Activated CD4-positive, CD25-positive, alpha-beta regulatory T cell treated with anti-CD3 and anti-CD28 coated beads, Interleukin-2, amount 50 U/mL, for 72 hours (primary cell): ENCODE measurements at regions not wholly inside any gene's neighbourhood (a gene's known extent, or its start where the extent isn't known, plus 50 kb on each side); places are given as distances from the start of the nearest gene placed in this dataset.

Experiments
- DNase-seq: peaks from one replicate; pipeline ENCODE4 v3.0.0; 2021

- DNase-seq: no peak
These were observed 84.0 kb upstream of the SLCO3A1 start for GRCh38 chr15:91769476-91769875.

GRCh38 chr15:91769894-91770293, 83.6 kb upstream of the SLCO3A1 start:
- no peak for DNase-seq

GRCh38 chr15:91776104-91776503, 77.4 kb upstream of the SLCO3A1 start:
- DNase-seq: no peak

DNA sequence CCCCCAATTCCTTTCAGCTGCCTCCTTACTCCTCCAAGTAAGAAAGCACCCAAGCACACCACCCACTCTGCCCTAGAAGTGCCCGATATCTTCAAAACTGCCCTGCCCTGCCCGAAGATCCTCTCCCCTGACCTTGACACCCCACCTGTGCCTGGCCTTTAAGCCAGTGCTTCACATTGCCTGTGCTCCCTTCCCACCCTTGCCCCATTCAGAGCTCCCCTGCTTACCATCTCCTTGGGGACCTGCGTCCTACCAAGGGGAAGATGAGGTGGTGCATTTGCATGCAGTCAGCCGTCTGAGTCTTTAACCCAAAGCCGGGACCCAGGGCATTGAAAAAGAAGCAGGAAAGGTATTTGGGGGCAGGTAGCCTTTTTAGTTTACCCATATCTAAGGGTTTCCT, 73.5 kb upstream of the SLCO3A1 start:
- DNase-seq: no peak

DNA sequence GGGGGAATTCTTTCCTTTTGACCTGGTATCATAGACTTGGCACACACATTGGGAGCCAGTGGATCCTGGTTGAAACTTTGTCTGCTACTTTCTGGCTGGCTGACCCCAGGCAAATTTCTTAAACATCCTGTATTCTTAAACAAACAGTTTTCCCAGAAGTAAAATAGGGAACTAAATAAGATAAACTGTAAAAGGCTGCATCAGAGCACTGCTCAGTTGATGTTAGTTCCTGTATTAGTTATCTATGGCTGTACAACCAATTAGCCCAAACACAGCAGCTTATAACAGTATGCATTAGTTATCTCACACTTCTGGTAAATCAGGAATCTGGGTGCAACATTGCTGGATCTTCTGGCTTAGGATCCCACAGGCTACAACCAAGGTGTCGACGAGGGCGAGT, 73.1 kb upstream of the SLCO3A1 start:
- no peak for DNase-seq

- no peak for DNase-seq
These were observed 71.3 kb upstream of the SLCO3A1 start for GRCh38 chr15:91782221-91782620.

GRCh38 chr15:91783008-91783407, 70.5 kb upstream of the SLCO3A1 start:
- no peak for DNase-seq

DNA sequence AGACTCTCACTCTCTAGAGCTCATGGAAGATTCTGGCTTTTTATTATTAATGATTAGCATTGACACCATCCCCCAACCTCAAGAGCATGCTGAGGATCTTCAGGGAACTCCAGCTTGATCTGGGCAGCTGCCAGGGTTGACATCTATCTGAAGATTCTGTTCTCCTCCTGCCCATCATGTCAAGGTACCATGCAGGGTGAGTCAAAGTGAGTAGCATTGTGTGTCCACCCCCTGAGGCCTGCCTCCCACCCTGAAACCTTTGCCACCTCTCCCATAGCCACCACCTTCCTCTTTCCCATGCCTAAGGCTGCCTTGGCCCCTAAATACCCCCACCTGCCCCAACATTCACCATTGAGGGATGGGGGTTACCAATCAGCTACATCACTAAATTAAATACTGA, 70.1 kb upstream of the SLCO3A1 start:
- no peak for DNase-seq

- DNase-seq: no peak
These were observed 68.4 kb upstream of the SLCO3A1 start for GRCh38 chr15:91784973-91785709.

- DNase-seq: no peak
These were observed 66.3 kb upstream of the SLCO3A1 start for GRCh38 chr15:91787198-91787597.

DNA sequence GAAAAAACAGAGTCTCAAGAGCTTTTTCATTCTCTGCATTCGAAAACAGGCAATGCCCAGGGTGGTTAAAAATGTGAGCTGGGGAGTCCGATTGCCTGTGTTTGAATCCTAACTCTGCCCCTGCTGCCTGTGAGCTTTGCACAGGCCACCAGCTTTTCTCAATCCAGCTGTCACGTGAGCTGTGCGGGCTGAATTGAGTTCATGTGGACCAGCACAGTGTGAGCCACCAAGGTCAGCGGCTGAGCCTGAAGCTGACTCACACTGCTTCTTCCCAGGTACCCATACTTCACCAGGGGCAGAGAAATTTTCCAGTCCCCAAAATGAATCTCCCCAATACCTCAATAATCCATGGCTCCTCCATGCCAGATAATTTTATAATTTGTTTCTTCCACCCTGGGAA, 64.4 kb upstream of the SLCO3A1 start:
- no peak for DNase-seq

DNA sequence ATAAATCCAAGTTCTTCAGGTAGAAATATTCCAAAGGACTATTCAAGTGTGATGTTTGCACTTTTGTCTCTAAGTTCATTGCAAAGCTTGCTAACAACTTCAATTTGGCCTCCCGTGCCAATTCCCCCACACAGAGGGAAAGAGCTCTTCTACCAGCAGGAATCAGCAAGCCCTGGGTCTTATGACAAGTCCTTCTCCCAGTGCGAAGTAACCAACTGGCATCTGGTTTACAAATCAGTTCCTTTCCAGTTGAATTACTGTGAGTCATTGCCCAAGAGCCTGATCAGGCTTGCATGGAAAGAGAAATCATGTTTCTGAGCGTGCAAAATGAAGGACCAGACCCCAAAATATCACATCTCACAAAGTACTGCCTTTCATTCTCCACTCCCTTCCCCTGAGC, 62.7 kb upstream of the SLCO3A1 start:
- DNase-seq: no peak

DNA sequence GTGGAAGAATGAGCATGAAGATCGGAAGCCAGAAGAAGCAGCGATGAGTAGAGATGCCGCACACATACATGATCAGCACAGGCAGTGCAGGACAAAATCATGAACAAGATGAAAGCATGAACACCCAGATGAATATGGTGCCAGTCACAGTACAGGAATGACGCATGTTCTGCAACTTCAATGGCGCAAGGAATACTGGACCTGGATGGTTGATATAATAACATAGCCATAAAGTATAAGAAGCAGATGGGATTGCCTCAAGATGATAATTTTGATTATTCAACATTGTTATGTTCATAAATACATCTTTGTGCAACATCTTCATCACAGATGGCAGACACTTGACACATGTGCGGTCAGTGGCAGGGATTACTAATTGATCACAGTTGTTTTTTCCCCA, 59.7 kb upstream of the SLCO3A1 start:
- DNase-seq: no peak

DNA sequence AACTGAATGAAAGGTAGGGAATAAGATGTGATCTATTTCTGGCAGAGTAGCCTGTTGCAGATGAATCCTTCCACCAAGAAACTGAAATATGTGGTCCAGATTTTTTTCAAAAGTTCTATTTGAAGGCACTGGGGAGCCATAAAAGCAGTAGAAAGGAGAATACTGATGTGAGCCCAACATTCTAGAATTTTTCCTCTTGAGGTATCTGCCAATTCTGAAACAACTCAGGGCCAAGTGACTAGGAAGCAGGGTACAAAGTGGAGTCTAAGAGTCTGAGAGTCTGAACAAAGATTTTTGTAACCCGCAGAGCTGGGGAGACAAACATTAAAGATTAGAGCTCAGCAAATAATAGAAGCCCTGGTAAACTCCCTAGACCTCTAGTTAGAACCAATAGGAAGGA, 58.3 kb upstream of the SLCO3A1 start:
- no peak for DNase-seq

- DNase-seq: no peak
These were observed 51.5 kb upstream of the SLCO3A1 start for GRCh38 chr15:91801836-91802534.

GRCh38 chr15:91803260-91803659, 50.2 kb upstream of the SLCO3A1 start:
- DNase-seq: no peak
